RWPE2 (cell line): ENCODE measurements at regions not wholly inside any gene's neighbourhood (a gene's known extent, or its start where the extent isn't known, plus 50 kb on each side); places are given as distances from the start of the nearest gene placed in this dataset.
"Not testable (repeated sequence)": the region's sequence is repeated elsewhere in the genome, so short reads cannot be mapped to it uniquely, and the experiment has no call there.

Source experiments
- ATAC-seq: fragments of 200-7000 bp; cut with Tn5 transposase; 3 replicates; pipeline ENCODE4 v1.9.1; 2021; ENCODE audit warnings: low read depth
- DNase-seq: peaks from one replicate; pipeline ENCODE4 v3.0.0-alpha.2; 2020; ENCODE audit warnings: low spot score
- H3K27ac ChIP-seq: fragments of 450-650 bp; 2 replicates; pipeline ENCODE4 v1.5.1; 2017; ENCODE audit warnings: mild to moderate bottlenecking; ENCODE audit not compliant: poor library complexity, severe bottlenecking
- H3K27me3 ChIP-seq: fragments of 250-450 bp; sonication (Bioruptor Pico); 2 replicates; pipeline ENCODE4 v1.5.1; 2021; ENCODE audit warnings: mild to moderate bottlenecking, moderate library complexity; ENCODE audit not compliant: insufficient read depth, poor library complexity, severe bottlenecking
- H3K36me3 ChIP-seq: fragments of 250-450 bp; sonication (Bioruptor Pico); 2 replicates; pipeline ENCODE4 v1.5.1; 2020; ENCODE audit warnings: low read depth, mild to moderate bottlenecking, moderate library complexity
- H3K4me1 ChIP-seq: fragments of 250-450 bp; sonication (Bioruptor Pico); 2 replicates; pipeline ENCODE4 v1.5.1; 2021; ENCODE audit warnings: mild to moderate bottlenecking, moderate library complexity; ENCODE audit not compliant: insufficient read depth, poor library complexity, severe bottlenecking
- H3K4me3 ChIP-seq: fragments of 250-450 bp; sonication (Bioruptor Pico); 2 replicates; pipeline ENCODE4 v1.5.1; 2021; ENCODE audit warnings: mild to moderate bottlenecking, moderate library complexity; ENCODE audit not compliant: severe bottlenecking
- H3K9me3 ChIP-seq: fragments of 250-450 bp; sonication (Bioruptor Pico); 2 replicates; pipeline ENCODE4 v1.5.1; 2021; ENCODE audit warnings: mild to moderate bottlenecking, moderate library complexity; ENCODE audit not compliant: severe bottlenecking
- CTCF ChIP-seq: fragments of 450-650 bp; IDR thresholded peaks from one replicate; pipeline ENCODE4 v1.5.1; 2017; ENCODE audit warnings: mild to moderate bottlenecking, moderate library complexity; ENCODE audit not compliant: poor library complexity, severe bottlenecking

- ATAC-seq: peak; percentile 49; the same call in 1 of the 3 replicates
- Histone ChIP-seq H3K4me1 (no peaks in the 10 kb centered on the region), H3K36me3 (no peaks in the 10 kb centered on the region), H3K4me3 (no peak overlapping the region), H3K9me3 (no peaks in the 10 kb centered on the region), H3K27ac (no peak overlapping the region), H3K27me3 (no peaks in the 10 kb centered on the region)
- peak; percentile 17 for TF ChIP-seq CTCF
- DNase-seq: no peak
These were observed 2344.7 kb upstream of the ACO1 start for GRCh38 chr9:30039712-30040111.

GRCh38 chr9:30048396-30048795 lies 2336.0 kb upstream of the ACO1 start:
- no peaks in the 10 kb centered on the region for H3K36me3 ChIP-seq
- no peaks in the 10 kb centered on the region for H3K27me3 ChIP-seq
- H3K4me1 ChIP-seq: no peaks in the 10 kb centered on the region
- no peak overlapping the region for H3K27ac ChIP-seq
- TF ChIP-seq CTCF: no peak
- H3K9me3 ChIP-seq: no peaks in the 10 kb centered on the region
- H3K4me3 ChIP-seq: no peak overlapping the region
- DNase-seq (no peak), ATAC-seq (no peak)

- H3K27me3 ChIP-seq: no peaks in the 10 kb centered on the region
- H3K9me3 ChIP-seq: no peaks in the 10 kb centered on the region
- no peak overlapping the region for H3K4me3 ChIP-seq
- H3K27ac ChIP-seq: no peak overlapping the region
- TF ChIP-seq CTCF: no peak
- DNase-seq: no peak
- no peak for ATAC-seq
- H3K4me1 ChIP-seq: no peaks in the 10 kb centered on the region
- H3K36me3 ChIP-seq: no peaks in the 10 kb centered on the region
These were observed 2326.0 kb upstream of the ACO1 start for GRCh38 chr9:30058463-30058862.

- Histone ChIP-seq H3K4me1 (no peaks in the 10 kb centered on the region), H3K36me3 (no peaks in the 10 kb centered on the region), H3K4me3 (no peak overlapping the region), H3K9me3 (no peaks in the 10 kb centered on the region), H3K27me3 (no peaks in the 10 kb centered on the region), H3K27ac (no peak overlapping the region)
- DNase-seq: no peak
- TF ChIP-seq CTCF: no peak
- ATAC-seq: no peak
These were observed 2323.5 kb upstream of the ACO1 start for GRCh38 chr9:30060976-30061375.

GRCh38 chr9:30065888-30066287 lies 2318.6 kb upstream of the ACO1 start:
- no peaks in the 10 kb centered on the region for H3K9me3 ChIP-seq
- H3K4me1 ChIP-seq: no peaks in the 10 kb centered on the region
- H3K27me3 ChIP-seq: no peaks in the 10 kb centered on the region
- no peak for TF ChIP-seq CTCF
- ATAC-seq (no peak), DNase-seq (no peak)
- no peak overlapping the region for H3K27ac ChIP-seq
- H3K36me3 ChIP-seq: no peaks in the 10 kb centered on the region
- H3K4me3 ChIP-seq: no peak overlapping the region

GRCh38 chr9:30069236-30069635 lies 2315.2 kb upstream of the ACO1 start:
- not testable (repeated sequence) for ATAC-seq, H3K4me3 ChIP-seq, DNase-seq, H3K27me3 ChIP-seq, H3K4me1 ChIP-seq, H3K36me3 ChIP-seq, H3K27ac ChIP-seq, H3K9me3 ChIP-seq
